ENCODE measurements at regions not wholly inside any gene's neighbourhood (a gene's known extent, or its start where the extent isn't known, plus 50 kb on each side); places are given as distances from the start of the nearest gene placed in this dataset.

DNA sequence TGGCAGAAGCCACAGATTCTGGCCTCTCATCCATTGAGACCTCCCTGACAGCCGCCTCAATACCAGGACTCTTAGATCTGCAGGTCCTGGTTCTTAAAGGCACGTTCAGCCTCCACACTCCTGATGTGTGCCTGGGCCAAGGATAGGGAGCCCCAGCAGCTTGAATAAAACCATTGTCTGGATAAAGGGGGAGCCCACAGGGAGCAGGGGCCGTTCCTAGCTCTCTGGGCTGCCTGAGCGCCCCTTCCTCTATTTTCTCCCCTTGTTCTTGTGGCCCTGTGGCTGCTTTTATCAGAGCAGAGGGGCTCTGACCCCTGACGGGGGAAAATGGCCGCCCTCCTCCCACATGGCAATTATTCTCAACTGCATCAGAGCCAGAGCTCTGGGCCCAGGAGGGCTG is 200.8 kb downstream of the HUNK start:
- TF ChIP-seq, protein P1, sequence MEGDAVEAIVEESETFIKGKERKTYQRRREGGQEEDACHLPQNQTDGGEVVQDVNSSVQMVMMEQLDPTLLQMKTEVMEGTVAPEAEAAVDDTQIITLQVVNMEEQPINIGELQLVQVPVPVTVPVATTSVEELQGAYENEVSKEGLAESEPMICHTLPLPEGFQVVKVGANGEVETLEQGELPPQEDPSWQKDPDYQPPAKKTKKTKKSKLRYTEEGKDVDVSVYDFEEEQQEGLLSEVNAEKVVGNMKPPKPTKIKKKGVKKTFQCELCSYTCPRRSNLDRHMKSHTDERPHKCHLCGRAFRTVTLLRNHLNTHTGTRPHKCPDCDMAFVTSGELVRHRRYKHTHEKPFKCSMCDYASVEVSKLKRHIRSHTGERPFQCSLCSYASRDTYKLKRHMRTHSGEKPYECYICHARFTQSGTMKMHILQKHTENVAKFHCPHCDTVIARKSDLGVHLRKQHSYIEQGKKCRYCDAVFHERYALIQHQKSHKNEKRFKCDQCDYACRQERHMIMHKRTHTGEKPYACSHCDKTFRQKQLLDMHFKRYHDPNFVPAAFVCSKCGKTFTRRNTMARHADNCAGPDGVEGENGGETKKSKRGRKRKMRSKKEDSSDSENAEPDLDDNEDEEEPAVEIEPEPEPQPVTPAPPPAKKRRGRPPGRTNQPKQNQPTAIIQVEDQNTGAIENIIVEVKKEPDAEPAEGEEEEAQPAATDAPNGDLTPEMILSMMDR (IDR thresholded peaks at IDR 0.05) = no peak
- TF ChIP-seq SIN3A (IDR thresholded peaks at IDR 0.05; ENCODE audit: borderline replicate concordance, insufficient read depth, low read depth, low read length) = no peak
- TF ChIP-seq POLR2AphosphoS5 (IDR thresholded peaks at IDR 0.05; ENCODE audit: low read depth, low read length) = no peak
- TF ChIP-seq, protein P2, sequence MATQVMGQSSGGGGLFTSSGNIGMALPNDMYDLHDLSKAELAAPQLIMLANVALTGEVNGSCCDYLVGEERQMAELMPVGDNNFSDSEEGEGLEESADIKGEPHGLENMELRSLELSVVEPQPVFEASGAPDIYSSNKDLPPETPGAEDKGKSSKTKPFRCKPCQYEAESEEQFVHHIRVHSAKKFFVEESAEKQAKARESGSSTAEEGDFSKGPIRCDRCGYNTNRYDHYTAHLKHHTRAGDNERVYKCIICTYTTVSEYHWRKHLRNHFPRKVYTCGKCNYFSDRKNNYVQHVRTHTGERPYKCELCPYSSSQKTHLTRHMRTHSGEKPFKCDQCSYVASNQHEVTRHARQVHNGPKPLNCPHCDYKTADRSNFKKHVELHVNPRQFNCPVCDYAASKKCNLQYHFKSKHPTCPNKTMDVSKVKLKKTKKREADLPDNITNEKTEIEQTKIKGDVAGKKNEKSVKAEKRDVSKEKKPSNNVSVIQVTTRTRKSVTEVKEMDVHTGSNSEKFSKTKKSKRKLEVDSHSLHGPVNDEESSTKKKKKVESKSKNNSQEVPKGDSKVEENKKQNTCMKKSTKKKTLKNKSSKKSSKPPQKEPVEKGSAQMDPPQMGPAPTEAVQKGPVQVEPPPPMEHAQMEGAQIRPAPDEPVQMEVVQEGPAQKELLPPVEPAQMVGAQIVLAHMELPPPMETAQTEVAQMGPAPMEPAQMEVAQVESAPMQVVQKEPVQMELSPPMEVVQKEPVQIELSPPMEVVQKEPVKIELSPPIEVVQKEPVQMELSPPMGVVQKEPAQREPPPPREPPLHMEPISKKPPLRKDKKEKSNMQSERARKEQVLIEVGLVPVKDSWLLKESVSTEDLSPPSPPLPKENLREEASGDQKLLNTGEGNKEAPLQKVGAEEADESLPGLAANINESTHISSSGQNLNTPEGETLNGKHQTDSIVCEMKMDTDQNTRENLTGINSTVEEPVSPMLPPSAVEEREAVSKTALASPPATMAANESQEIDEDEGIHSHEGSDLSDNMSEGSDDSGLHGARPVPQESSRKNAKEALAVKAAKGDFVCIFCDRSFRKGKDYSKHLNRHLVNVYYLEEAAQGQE (IDR thresholded peaks at IDR 0.05; ENCODE audit: insufficient read depth in 1 of 2, low read depth in 2 of 2, low read length in 1 of 2) = no peak

All from Panc1 (cell line).